ENCODE measurements at regions not wholly inside any gene's neighbourhood (a gene's known extent, or its start where the extent isn't known, plus 50 kb on each side); places are given as distances from the start of the nearest gene placed in this dataset.
A peak's percentile ranks its signal among the peaks of the same experiment; 100 is the strongest.
"Not testable (repeated sequence)": the region's sequence is repeated elsewhere in the genome, so short reads cannot be mapped to it uniquely, and the experiment has no call there.

GRCh38 chr17:64776720-64777414 is 114.8 kb upstream of the SMURF2 start:
- peak; percentile 65 to 85 for TF ChIP-seq CTCF (conservative IDR thresholded peaks at IDR 0.05 in 1 of 2, IDR thresholded peaks at IDR 0.05 in 1 of 2; ENCODE audit: extremely low read depth in 1 of 2, insufficient read depth in 1 of 2, low read depth in 1 of 2, low read length in 2 of 2)
- not testable (repeated sequence) for TF ChIP-seq EZH2 (IDR thresholded peaks at IDR 0.05; ENCODE audit: borderline replicate concordance, low read length)

Measured in mammary epithelial cell (primary cell).